B cell (primary cell): ENCODE measurements at regions not wholly inside any gene's neighbourhood (a gene's known extent, or its start where the extent isn't known, plus 50 kb on each side); places are given as distances from the start of the nearest gene placed in this dataset.

Source experiments
- ATAC-seq: fragments of 200-7000 bp; cut with Tn5 transposase; one replicate; pipeline ENCODE4 v1.10.0; 2021; ENCODE audit warnings: low read depth, mild to moderate bottlenecking, moderate number of reproducible peaks, moderate library complexity
- CTCF ChIA-PET: fragments of 350-600 bp; sonication (Branson Sonifier 250); formaldehyde crosslinking; loops from one replicate; lab custom pipeline; 2021; ENCODE audit warnings: antibody characterized with exemption, inconsistent platforms; lab: Charles Lee
- POLR2A ChIA-PET: fragments of 350-600 bp; sonication (Branson Sonifier 250); formaldehyde crosslinking; loops from one replicate; lab custom pipeline; 2021; ENCODE audit warnings: antibody characterized with exemption; lab: Charles Lee
- DNase-seq: peaks from one replicate; pipeline ENCODE4 v3.0.0; 2013
- H2AFZ ChIP-seq: 2 replicates; pipeline ENCODE4 v1.6.1; 2012; ENCODE audit warnings: mild to moderate bottlenecking, low read depth, low read length; ENCODE audit not compliant: insufficient read depth, poor library complexity, severe bottlenecking
- H3K27ac ChIP-seq, 2 donors: 1 replicate in 1 of 2; 2 replicates in 1 of 2; pipeline ENCODE4 v1.5.1; 2012 to 2013; ENCODE audit warnings: low read length in 2 of 2, mild to moderate bottlenecking in 2 of 2, moderate library complexity in 1 of 2
- H3K27me3 ChIP-seq, 4 experiments: fragments of 200-600 bp in 1 of 4; sonication (generic) in 1 of 4; replicated peaks in 1 of 4; 1 replicate in 2 of 4; 2 replicates in 2 of 4; pipeline versions ENCODE4 v1.6.1 to v1.7.0; 2013 to 2016; ENCODE audit warnings: low read length in 3 of 4, mild to moderate bottlenecking in 2 of 4, mixed read lengths in 1 of 4, moderate library complexity in 1 of 4; ENCODE audit not compliant: insufficient read depth in 4 of 4, control insufficient read depth in 3 of 4; ENCODE audit errors: control extremely low read depth in 1 of 4
- H3K36me3 ChIP-seq, 2 experiments: replicated peaks in 1 of 2; 1 replicate in 1 of 2; 2 replicates in 1 of 2; pipeline versions ENCODE4 v1.6.1 to v1.7.1; 2013; ENCODE audit warnings: low read length in 1 of 2; ENCODE audit not compliant: insufficient read depth in 2 of 2, control insufficient read depth in 1 of 2; ENCODE audit errors: control extremely low read depth in 1 of 2, extremely low read depth in 1 of 2
- H3K4me1 ChIP-seq, 2 donors: fragments of 200-600 bp in 1 of 2; sonication (generic) in 1 of 2; 1 replicate in 1 of 2; 2 replicates in 1 of 2; pipeline versions ENCODE4 v1.5.1 to v1.6.1; 2013 to 2017; ENCODE audit warnings: low read length in 2 of 2; ENCODE audit not compliant: control insufficient read depth in 2 of 2, insufficient read depth in 2 of 2
- H3K4me2 ChIP-seq: replicated peaks from 2 replicates; pipeline ENCODE3; 2012; ENCODE audit warnings: mild to moderate bottlenecking, low read depth, low read length; ENCODE audit not compliant: poor library complexity, severe bottlenecking
- H3K4me3 ChIP-seq, 5 experiments: fragments of 200-600 bp in 1 of 5; sonication (generic) in 1 of 5; 1 replicate in 3 of 5; 2 replicates in 2 of 5; pipeline versions ENCODE4 v1.5.1 to v1.7.0; 2011 to 2016; ENCODE audit warnings: low read length in 4 of 5, mild to moderate bottlenecking in 4 of 5, low read depth in 2 of 5, control low read depth in 1 of 5, moderate library complexity in 1 of 5; ENCODE audit not compliant: insufficient read depth in 1 of 5; ENCODE audit errors: control extremely low read depth in 1 of 5, extremely low read depth in 1 of 5
- H3K79me2 ChIP-seq: fragments of 200-600 bp; sonication (generic); one replicate; pipeline ENCODE4 v1.6.0; 2016; ENCODE audit warnings: low read length; ENCODE audit not compliant: control insufficient read depth, insufficient read depth
- H3K9ac ChIP-seq: fragments of 200-600 bp; sonication (generic); 2 replicates; pipeline ENCODE4 v1.6.1; 2017; ENCODE audit warnings: mild to moderate bottlenecking, low read length, moderate library complexity
- H3K9me3 ChIP-seq, 3 donors: one replicate each; pipeline versions ENCODE4 v1.6.1 to v1.7.1; 2013; ENCODE audit warnings: low read length in 2 of 3; ENCODE audit not compliant: control insufficient read depth in 2 of 3, insufficient read depth in 1 of 3; ENCODE audit errors: control extremely low read depth in 1 of 3
- H4K20me1 ChIP-seq: 2 replicates; pipeline ENCODE4 v1.6.0; 2012; ENCODE audit warnings: mild to moderate bottlenecking, low read length; ENCODE audit not compliant: insufficient read depth, control insufficient read depth, poor library complexity, severe bottlenecking
- H3K27ac Mint-ChIP-seq: one replicate; pipeline ENCODE4 v1.8.0; 2021; ENCODE audit warnings: mixed read lengths
- H3K27me3 Mint-ChIP-seq: one replicate; pipeline ENCODE4 v1.8.0; 2021; ENCODE audit warnings: mixed read lengths
- H3K4me1 Mint-ChIP-seq: one replicate; pipeline ENCODE4 v1.8.0; 2021; ENCODE audit warnings: mixed read lengths
- H3K4me3 Mint-ChIP-seq: one replicate; pipeline ENCODE4 v1.8.0; 2021; ENCODE audit warnings: mixed read lengths
- H3K9me3 Mint-ChIP-seq: one replicate; pipeline ENCODE4 v1.8.0; 2022; ENCODE audit warnings: mixed read lengths; ENCODE audit not compliant: insufficient read depth
- EZH2 ChIP-seq: IDR thresholded peaks from 2 replicates; pipeline ENCODE4 v1.6.1; 2012; ENCODE audit warnings: borderline replicate concordance, low read depth, mild to moderate bottlenecking, moderate library complexity, low read length; ENCODE audit not compliant: insufficient read depth, poor library complexity, severe bottlenecking
- WGBS: methylation state at CpG from one replicate; pipeline ENCODE4 v1.1.5; 2013; ENCODE audit warnings: missing lambda C conversion rate; ENCODE audit not compliant: insufficient coverage; 5-methylcytosine and 5-hydroxymethylcytosine counted together
- intact Hi-C: fragments of 100-400 bp; cut with micrococcal nuclease; formaldehyde crosslinking; loops from one replicate; pipeline ENCODE4 v1.10.0; 2022
- TF ChIP-seq, protein P1 (sequence below): fragments of 200-600 bp; IDR thresholded peaks from one replicate; pipeline ENCODE4 v1.8.0; 2022; ENCODE audit warnings: antibody characterized with exemption, mild to moderate bottlenecking

DNA sequence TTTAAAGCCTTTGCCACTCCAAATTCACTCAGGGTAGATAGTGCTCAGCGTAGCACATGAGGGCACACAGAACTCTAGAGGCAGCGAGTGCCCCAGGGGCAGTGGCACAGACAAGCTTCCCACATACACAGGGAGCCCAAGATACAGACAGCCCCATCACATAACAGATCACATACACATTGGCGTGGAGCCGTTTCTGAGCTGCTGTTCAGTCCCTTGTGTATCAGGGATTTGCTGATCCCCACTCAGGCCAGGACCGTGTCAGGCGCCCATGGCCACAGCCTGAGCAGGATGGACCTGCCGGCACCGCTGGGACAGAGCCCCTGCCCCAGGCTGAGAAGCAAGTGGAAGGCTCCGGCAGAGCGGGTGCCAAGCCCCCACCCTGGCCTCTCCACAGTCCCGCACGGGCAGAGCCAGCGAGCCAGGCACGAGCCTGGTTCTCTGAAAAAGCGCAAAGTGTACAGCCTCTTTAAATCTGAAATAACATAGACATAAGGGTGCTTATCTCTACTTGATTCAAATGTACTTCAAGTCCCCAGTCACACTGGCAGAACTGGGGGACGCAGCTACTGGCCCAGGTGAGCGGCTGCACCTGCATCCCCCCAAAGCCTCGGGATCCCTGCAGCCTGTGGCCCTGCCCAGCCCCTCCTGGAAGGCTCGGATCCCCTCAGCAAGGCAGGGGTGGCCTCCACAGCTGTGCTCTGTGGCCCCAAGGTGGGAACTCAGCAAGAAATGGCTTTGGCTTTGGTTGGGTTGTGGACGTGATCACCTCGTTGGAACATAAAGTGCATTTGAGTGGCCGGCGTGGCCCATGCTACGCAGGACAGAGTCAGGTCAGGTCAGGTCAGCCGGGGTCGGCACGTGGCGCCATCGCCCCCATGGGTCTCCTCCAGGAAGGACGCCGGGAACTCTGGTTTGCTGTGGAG is 231.3 kb downstream of the ERMARD start:
- Histone ChIP-seq H3K27me3 (no peaks in the 10 kb centered on the region), H3K36me3 (no peaks in the 10 kb centered on the region), H3K4me3 (no peak overlapping the region), H3K9me3 (no peaks in the 10 kb centered on the region), H3K27ac (no peak overlapping the region), H3K4me2 (no peak overlapping the region), H3K79me2 (no peaks in the 10 kb centered on the region), H3K9ac (no peak overlapping the region), H3K4me1 (no peaks in the 10 kb centered on the region), H4K20me1 (no peaks in the 10 kb centered on the region), H2AFZ (no peak overlapping the region)
- POLR2A ChIA-PET = no interaction called here
- TF ChIP-seq, protein P1, sequence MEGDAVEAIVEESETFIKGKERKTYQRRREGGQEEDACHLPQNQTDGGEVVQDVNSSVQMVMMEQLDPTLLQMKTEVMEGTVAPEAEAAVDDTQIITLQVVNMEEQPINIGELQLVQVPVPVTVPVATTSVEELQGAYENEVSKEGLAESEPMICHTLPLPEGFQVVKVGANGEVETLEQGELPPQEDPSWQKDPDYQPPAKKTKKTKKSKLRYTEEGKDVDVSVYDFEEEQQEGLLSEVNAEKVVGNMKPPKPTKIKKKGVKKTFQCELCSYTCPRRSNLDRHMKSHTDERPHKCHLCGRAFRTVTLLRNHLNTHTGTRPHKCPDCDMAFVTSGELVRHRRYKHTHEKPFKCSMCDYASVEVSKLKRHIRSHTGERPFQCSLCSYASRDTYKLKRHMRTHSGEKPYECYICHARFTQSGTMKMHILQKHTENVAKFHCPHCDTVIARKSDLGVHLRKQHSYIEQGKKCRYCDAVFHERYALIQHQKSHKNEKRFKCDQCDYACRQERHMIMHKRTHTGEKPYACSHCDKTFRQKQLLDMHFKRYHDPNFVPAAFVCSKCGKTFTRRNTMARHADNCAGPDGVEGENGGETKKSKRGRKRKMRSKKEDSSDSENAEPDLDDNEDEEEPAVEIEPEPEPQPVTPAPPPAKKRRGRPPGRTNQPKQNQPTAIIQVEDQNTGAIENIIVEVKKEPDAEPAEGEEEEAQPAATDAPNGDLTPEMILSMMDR = no peak
- TF ChIP-seq EZH2 = no peak
- Mint-ChIP-seq H3K27me3 (peaks cover 3% of the 10 kb centered on the region), H3K4me1 (peaks cover 4% of the 10 kb centered on the region), H3K4me3 (no peak overlapping the region), H3K27ac (no peak overlapping the region), H3K9me3 (no peaks in the 10 kb centered on the region)
- intact Hi-C loops = no loop called here
- WGBS = 97% methylated on average over 27 of the region's 31 CpGs
- no peak for DNase-seq
- ATAC-seq = no peak
- CTCF ChIA-PET = no interaction called here

DNA sequence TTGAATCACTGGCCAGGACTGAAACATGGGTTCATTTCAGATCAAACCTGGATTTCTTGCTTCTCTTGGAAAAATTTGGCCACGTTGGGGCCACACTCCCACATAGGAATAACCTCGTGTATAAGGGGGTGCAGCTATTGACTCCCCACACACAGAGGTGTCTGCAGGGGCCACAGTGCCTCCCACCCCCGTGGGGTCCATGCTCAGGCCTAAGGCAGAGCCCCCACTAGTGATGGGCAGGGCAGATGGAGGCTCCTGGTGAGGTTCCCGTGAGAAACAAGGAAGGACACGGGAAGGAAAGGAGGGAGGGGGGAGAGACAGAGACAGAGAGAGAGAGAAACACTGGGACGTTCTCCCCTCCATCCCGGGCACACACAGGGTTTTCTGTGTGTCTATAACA is 230.5 kb downstream of the ERMARD start:
- no peaks in the 10 kb centered on the region for H4K20me1 ChIP-seq
- H3K4me2 ChIP-seq = no peak overlapping the region
- intact Hi-C loops = no loop called here
- H3K27ac Mint-ChIP-seq = no peak overlapping the region
- no peak overlapping the region for H3K9ac ChIP-seq
- no peak overlapping the region for H3K4me3 ChIP-seq
- peaks cover 5% of the 10 kb centered on the region for H3K27me3 Mint-ChIP-seq
- WGBS = 93% methylated on average over 4 of the region's 7 CpGs
- DNase-seq = no peak
- H3K27ac ChIP-seq = no peak overlapping the region
- H3K4me1 Mint-ChIP-seq = peaks cover 3% of the 10 kb centered on the region
- POLR2A ChIA-PET = no interaction called here
- H3K4me1 ChIP-seq = no peaks in the 10 kb centered on the region
- no peak overlapping the region for H3K4me3 Mint-ChIP-seq
- CTCF ChIA-PET = no interaction called here
- no peak for ATAC-seq
- no peak overlapping the region for H2AFZ ChIP-seq
- H3K9me3 ChIP-seq = no peaks in the 10 kb centered on the region
- no peaks in the 10 kb centered on the region for H3K79me2 ChIP-seq
- H3K36me3 ChIP-seq = no peaks in the 10 kb centered on the region
- TF ChIP-seq, protein P1 = no peak
- no peak for TF ChIP-seq EZH2
- no peaks in the 10 kb centered on the region for H3K9me3 Mint-ChIP-seq
- H3K27me3 ChIP-seq = no peaks in the 10 kb centered on the region
